ENCODE measurements at regions not wholly inside any gene's neighbourhood (a gene's known extent, or its start where the extent isn't known, plus 50 kb on each side); places are given as distances from the start of the nearest gene placed in this dataset.
"Not testable (repeated sequence)": the region's sequence is repeated elsewhere in the genome, so short reads cannot be mapped to it uniquely, and the experiment has no call there.

GRCh38 chr1:199596448-199596847, 431.1 kb upstream of the NR5A2 start:
- TF ChIP-seq CTCF, POLR2A (IDR thresholded peaks at IDR 0.05): not testable (repeated sequence)
